Activated CD4-positive, alpha-beta T cell treated with anti-CD3 and anti-CD28 coated beads for 48 hours (primary cell): ENCODE measurements at regions not wholly inside any gene's neighbourhood (a gene's known extent, or its start where the extent isn't known, plus 50 kb on each side); places are given as distances from the start of the nearest gene placed in this dataset.

ENCODE experiments used
- DNase-seq: peaks from one replicate; pipeline ENCODE4 v3.0.0-alpha.2; 2020

DNA sequence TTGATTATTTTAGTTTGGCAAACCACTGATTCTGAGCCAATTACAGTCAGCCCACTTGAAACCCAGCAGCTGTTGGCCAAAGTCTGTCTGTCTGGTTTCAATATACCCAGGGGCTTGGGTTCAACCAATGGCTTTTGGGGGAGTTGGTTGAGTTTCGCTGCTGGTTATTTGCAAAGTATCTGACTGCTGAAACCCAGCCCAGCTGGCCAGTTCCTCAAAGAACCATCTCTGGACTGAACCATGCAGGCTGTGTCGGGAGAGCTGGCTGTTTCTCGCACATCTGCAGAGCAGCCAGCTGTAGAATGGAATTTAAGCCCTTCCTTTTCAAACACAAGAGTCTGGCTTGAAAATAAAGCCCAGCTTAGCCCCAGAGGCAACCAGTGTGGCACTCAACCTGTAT is 66.0 kb upstream of the PAX7 start:
- DNase-seq: no peak

DNA sequence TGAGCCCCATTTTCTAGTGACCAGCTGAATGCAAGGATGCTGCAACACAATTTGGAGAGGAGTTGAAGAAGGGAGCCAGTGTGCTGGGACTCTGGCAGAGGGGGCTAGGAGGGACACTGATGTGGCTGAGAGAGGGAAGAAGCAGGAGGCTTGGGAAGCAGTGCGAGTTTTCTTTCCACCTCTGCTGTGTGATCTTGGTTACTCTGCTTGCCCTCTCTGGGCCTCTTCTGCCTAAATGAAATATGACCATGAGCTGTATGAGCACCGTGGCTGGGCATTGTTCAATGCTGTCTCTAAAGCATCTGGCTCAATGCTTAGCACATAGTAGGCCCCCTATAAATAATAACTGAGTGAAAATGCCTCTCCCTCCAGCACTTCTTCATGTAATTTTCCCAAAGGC is 65.3 kb upstream of the PAX7 start:
- DNase-seq: no peak

DNA sequence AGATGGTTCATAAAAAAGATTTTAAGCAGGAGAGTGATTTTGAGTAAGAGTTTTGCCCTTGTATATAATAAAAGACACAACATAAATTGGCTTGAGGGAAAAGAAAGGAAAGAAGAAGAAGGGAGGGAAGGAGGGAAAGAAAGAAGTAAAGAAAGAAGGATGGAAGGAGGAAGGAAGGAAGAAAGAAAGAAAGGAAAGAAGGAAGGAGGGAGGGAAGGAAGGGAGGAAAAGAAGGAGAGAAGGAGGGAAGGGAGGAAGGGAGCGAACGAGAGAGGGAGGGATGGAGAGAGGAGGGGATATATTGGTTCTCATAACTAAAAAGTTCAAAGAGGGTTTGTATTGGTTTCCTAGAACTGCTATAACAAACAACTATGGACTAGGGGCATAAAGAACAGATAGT is 62.2 kb upstream of the PAX7 start:
- no peak for DNase-seq

DNA sequence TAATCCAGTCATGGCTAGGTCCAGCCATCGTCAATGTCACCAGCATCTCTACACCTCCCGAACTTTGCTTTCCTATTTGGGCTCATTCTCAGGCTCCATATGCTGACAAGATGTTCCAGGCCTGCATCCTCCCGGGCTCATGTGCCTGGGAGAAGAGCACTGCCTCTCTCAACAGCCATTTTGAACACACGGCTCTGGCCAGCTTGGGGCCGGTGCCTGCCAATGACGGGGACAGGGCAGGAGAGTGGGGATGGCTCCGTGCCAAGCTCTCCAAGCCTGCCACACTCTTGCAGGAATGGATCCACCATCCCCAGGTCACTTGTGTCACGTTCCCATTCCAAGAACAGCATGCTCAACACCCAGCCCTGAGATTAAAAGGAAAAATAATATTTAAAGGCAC is 61.4 kb upstream of the PAX7 start:
- no peak for DNase-seq

DNA sequence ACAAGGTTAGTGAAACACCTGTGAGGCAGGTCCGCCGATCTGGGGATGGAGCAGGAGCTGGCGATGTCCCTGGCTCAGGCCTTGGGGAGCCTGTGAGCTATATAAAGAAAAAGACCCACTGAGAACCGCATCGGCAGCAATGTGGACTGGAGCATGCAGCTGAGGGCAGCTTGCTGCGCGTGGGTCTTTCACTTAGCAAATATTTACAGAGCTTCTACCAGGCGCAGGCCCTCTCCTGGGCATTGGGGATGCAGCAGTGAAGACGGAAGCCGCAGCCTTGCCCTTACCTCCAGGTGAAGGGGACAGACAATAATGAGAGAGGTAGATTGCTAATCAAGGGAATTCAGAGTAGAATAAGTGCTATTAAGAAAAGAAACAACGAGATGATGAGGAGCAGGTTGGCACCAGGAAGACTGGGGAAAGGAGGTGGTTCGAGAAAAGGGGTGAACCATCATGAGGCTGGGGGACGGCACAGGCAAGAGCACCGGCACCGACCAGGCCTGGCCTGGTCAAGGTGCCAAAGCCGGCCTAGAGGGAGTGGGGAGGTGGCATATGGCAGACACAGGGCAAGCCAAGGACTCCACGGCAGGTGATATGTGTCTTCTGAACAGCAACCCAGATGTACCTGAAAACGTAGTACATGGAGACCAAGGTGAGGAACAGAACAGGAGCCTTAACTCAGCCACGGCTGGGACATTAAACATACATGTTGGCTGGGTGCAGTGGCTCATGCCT is 60.7 kb upstream of the PAX7 start:
- no peak for DNase-seq

DNA sequence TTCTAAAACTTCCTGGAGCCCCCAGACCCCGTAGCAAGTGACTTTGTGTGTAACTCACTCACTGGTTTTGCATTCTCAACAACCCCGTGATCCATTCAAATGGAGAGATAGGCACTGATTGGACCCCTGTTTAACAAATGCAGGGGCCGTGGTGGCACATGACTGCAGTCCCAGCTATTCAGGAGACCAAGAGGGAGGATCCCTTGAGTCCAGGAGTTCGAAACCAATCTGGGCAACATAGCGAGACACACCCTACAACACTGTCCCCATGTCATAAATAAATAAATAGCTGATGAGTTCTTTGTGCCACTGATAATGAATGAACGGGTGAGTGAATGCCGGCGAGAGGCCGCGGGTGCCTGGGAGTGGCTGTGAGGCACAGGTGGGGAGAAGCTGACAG is 59.4 kb upstream of the PAX7 start:
- no peak for DNase-seq

DNA sequence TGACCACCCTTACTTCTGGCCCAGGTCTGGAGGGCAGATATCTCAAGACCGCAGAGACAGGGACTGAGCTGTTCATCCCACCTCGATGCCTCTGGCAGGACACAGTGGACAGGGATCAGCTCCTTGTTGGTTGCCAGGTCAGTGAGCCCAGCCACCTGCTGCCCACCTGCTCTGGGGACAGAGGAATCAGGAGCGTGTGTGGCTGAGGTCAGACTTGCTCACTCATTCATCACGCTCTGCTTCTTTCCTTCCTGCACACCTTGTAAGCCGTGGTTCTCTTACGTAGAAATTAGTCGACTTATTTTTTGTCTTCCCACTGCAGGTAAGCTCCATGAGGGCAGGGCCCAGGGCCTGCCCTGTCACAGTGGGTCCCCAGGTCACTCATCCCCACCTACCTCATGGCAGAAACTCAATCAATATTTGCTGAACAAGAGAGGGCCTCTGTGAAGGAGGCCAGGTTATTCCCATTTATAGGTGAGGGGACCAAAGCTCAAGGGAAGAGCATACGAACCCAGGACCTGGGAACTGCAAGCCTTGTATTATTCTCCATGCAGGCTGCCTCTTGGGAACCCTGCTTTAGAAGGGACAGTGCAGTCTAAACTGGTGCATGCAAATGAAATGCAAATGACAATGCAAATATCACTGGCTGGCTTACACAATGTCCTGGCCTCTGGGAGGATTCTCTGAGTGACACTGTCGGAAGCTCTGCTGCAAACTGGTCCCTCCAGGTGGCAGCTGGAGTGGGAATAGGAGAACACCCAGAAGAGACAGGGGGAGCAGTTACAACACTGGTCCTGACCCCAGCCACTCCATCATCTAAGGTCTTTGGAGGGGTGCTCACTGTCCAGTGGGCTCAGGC is 58.4 kb upstream of the PAX7 start:
- no peak for DNase-seq

DNA sequence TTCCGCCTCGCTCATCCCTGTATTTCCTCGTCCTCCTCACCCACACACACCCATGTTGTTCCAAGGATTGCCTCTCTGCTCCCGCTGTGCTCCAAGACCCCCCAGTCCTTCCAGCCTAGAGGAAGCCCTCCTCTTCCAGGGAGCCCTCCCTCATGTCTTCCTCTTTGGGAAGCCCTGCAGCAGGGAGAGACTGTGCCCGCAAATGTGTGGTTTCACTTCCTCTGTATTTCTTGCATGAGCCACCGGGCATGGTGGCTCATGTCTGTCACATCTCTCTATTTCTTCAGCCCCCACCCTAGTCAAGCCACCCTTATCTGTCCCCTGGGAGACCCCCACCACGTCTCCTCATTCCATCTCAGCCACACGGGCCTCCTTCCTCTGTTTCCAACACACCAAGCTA is 57.5 kb upstream of the PAX7 start:
- no peak for DNase-seq

DNA sequence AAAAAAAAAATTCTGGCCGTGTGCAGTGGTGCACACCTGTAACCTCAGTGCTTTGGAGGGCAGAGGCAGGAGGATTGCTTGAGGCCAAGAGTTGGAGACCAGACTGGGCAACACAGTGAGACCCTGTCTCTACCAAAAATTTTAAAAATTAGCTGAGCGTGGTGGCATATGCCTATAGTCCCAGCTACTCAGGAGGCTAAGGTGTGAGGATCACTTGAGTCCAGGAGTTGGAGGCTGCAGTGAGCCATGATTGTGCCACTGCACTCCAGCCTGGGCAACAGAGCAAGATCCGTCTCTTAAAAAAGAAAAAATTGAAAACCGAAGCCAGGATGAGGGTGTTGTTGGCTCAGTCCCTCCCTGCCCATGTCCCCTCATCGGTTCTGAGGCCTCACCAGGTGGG is 55.9 kb upstream of the PAX7 start:
- no peak for DNase-seq

DNA sequence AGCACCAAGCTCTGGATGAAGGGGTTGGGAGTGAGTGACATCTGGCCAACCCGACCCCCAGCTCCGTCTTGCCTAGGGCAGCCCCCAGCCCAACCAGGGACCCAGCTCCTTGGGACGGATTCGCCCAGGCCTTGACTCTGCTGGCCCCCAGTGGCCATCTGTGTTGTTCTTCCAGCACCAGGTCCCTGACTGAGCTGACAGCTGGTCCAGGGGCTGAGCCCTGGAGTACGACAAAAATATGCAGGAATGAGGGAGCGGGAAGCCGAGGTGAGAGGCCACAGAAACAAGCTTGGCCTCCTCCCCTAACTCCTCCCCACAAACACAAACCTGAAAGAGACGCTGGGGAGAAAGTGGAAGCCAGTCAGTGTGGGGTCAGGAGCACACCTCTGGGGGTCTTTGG is 55.0 kb upstream of the PAX7 start:
- DNase-seq: peak; percentile 68

DNA sequence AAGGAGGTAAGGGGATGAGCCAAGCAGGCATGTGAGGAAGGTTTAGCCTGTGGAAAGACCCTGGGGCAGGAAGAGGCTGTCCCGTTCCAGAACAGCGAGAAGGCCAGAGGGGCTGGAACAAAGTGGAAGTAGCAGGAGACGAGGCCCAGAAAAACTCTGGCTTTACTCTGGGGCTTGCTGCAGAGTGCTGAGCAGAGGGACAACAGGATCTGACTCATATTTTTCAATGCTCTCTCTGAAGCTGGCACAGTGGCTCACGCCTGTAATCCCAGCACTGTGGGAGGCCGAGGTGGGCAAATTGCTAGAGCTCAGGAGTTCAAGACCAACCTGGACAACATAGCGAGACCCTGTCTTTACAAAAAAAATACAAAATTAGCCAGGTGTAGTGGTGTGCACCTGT is 52.4 kb upstream of the PAX7 start:
- DNase-seq: no peak

DNA sequence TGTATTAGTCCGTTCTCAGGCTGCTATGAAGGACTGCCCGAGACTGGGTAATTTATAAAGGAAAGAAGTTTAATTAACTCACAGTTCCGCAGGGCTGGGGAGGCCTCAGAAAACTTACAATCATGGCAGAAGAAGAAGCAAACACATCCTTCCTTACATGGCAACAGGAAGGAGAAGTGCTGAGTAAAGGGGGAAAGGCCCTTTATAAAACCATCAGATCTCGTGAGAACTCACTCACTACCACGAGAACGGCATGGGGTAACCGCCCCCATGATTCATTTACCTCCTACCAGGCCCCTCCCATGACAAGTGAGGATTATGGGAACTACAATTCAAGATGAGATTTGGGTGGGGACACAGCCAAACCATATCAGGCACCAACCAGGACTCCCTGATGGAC is 51.4 kb upstream of the PAX7 start:
- peak; percentile 26 for DNase-seq

DNA sequence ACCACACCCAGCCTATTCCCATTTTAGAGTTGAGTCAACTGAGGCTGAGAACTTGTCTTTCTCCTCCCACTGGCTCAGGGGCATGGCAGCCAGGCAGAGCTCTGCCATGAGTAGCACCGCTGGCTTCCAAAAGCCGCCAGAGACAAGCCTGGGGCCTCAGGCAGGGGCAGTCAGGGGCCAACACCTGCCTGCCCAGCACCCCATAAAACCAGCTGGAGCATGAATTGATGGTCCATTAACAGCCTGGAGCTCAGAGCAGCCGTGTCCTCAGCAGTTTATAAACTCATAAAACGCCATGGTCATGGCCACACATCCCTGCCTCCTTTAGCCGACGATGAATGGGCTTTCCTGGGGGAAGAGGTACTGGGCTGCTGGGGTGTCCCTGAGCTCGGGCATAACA is 50.6 kb upstream of the PAX7 start:
- no peak for DNase-seq

DNA sequence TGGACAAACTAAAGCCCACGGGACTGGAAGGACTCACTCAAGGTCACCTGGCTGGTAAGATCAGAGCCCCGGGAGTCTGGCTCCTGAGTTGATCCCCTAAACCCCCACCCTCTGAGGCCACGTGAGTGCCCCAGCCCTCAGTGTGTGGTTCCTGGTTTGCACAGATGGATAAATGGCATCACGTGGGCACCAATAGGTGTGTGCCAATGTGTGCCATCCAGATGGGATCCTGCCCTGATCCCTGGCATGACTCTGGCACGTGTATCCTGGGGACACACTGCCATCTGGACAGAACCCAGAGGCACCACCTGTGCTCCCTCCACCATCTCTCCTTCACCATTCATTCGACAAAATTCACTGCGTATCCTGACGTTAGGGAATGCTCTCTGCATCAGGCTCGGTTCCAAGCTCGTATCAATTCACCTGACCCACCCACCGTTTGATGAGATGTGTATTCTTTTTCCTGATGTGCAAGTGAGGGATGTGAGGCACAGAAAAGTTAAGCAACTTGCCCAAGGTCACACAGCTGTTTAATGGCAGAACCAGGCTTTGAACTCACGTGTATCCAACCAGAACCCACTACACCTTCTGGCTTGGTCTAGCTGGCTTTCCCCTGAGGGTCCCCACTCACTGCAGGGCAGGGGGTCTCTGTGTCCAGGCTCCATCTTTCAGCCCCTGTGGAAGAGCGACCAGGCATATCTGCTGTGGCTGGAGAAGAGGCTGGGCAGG is 49.8 kb upstream of the PAX7 start:
- DNase-seq: no peak
